Stromal cell of bone marrow (primary cell): ENCODE measurements at regions not wholly inside any gene's neighbourhood (a gene's known extent, or its start where the extent isn't known, plus 50 kb on each side); places are given as distances from the start of the nearest gene placed in this dataset.

Source experiments
- DNase-seq: peaks from one replicate; pipeline ENCODE4 v3.0.0-alpha.2; 2012; ENCODE audit warnings: low read depth

DNA sequence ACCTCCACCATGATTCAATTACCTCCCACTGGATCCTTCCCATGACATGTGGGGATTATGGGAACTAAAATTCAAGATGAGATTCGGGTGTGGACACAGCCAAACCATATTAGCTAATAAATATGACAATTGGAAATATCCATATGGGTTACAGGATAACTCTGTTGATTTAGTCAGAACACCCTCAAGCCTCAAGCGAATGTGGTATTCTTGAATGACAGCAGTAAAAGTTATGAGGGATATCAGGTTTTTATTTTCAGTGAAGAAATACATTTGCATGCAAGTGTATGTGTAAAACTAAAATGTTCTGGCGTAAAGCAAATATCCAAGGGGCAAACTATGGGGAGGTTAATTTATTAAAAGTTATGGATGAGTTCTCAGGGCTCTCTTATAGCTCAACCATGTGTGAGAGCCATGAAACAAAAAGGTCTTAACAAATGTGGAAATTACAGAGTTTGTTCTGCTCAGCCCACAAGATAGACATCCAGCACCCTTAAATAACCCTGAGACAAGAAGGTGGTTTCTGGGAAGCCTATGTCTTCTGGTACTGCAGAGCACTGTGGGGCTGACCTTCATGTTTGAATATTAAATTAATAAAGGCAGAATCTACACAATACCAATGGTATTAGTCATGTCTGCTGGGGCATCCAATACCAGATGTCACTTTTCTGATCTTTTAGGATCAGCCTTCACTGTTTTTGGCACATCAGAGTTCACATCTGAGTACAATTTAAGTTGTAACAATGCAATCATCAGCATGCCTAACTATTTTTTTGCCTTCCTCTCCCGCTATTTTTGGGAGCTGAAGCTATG is 370.5 kb upstream of the RSPO3 start:
- DNase-seq: no peak

DNA sequence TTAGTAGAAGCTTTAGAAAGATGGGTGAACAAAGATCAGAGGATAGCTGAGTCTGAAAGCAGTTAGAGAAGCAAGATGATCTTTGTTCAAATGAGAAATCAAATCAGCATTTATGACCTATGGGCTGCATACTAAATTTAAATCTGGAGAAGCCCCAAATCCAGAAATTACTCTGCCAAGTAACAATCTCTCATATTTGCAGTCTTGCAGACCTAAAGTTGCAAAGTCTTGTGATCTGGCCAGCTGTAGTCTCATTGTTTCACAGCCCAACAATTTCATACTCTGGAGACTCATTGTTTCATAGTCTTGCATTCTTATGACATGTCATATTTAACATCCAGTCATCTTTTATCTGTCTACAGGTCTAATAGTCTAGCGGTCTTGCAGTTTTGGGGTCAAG is 364.9 kb upstream of the RSPO3 start:
- no peak for DNase-seq

DNA sequence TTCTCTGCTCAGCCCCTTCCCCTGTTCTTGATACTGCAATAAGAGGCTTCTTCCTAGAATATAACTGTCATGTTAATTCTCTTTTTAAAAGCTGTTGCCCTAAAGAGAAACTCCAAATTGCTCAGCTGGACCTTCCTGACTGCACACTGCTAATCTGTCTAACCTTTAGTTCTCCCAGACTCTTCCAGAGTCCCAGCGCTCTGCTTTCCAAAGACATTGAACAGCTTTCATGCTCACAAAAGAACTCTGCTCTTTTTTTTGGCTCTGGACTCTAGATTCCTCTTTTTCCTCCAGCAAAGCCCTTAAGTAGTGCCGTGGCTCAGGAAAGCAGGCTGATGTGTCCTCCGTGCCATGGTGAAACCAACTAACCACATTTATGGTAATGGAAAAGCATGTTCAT is 356.6 kb upstream of the RSPO3 start:
- no peak for DNase-seq

DNA sequence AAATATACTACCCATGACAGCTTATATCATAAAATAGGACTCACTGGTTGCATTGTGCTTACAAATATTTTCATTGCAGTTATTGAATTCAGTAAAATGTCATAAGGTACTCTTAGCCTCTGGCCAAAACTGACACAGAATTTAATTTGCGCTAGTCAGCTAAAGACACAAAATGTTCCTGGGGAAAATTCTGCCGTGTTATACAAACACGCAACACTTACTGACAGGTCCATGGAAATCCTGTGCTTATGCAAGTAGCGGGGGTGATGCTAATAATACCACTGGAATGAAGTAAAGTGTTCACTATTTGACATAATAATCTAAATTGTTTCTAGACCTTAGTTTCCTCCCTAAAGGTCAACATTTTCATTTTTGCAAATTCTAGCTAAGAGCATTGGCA is 354.4 kb upstream of the RSPO3 start:
- DNase-seq: no peak

DNA sequence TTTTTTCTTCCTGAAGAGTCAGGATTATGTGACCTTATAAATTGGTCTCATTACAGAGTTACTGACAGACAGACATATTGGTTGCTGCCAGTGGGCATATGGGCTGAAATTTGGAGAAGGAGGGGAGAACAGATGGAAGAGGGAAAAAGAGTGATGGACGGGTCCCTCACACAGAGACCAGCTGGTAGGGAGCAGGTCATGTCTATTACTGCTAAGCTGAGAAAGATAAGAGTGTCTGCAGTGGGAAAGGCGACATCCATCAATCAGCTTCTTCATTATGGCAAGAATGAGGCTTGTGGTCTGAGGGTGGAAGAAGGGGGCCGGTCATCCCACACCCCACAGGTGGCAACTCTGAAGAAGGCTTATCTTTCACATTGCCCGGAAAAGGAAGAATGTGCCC is 353.8 kb upstream of the RSPO3 start:
- DNase-seq: no peak

DNA sequence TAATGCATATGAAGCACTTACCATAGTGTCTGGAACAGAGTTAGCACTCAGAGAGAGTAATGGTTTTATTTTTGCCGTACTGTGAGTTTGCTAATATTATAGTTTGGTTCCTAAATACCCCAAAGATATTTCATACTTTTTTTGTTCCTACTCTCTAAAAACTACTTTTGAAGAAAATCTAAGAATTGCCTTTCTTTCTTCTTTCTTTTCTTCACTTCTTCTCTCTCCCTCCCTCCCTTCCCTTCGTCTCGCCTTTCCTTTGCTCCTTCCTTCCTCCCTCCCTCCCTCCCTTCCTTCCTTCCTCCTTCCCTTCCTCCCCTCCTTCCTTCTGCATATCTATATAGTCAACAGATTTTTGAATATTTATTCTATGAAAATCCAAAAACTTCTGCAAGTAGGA is 351.7 kb upstream of the RSPO3 start:
- DNase-seq: no peak

DNA sequence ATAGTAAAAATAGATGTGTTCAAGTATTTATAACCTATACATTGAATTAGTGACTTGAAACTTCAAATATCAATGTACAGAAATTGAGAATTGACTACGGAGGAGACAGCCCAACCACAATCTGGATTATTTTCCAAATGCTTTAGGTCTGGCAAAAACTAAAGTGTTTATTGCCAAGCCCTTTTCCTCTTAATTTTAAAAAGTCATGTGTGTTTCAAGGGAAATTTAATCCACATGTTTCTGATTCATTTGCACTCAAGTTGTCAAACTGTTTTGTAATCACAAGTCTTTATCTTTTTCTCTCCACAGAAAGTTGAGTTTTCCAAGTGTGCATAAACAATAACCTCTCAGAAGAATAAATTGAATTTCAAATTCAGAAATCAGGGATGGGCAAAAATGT is 350.8 kb upstream of the RSPO3 start:
- no peak for DNase-seq

DNA sequence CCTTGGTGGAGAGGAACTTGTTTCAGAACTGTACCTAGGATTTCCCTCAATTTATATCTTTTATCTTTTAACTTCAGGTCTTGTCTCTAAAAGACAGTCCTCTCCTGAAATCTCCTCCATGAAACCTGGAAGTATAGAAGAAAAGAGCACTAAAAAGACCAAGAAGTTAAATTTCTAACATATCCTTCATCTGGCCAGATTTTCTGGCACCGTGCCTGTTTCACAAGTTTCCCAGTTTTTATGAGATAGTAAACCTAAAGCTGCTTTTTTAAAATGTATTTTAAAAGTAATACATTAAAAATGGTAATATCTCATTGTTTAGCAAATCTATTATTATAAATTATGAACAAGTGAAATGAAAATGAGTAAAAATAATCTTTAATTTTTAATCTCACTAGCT is 348.3 kb upstream of the RSPO3 start:
- DNase-seq: no peak

DNA sequence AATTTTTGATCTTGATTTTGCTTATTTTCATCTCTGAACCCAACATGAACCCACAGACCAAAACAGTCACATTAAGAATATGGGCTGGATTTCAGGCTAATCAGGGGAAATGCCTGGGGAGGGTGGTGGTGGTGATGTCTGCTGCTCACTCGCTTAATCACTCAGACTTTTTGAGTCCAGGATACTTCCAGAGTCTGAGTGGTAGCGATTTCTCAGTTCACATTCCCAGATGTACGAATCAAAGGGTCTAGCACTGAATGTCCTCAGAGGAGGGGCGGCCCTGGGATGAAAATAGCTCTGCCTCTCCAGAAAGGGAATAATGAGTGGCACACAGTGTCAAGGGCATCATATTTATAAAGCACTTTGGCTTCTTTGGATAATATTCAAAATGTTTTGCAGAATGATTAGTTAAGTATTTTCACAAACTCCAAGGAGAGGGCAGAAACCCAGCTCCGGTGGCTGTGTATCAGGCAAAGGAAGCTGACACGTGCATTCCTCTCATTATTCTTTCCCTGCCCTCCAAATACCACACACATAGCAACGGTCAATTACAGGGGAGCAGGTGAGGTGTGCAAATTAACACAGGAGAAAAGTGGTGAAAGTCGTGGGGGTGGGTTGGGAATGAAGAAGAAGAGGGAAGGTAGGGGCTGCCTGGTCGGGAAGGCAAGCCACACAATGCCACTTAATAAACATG is 345.2 kb upstream of the RSPO3 start:
- no peak for DNase-seq

DNA sequence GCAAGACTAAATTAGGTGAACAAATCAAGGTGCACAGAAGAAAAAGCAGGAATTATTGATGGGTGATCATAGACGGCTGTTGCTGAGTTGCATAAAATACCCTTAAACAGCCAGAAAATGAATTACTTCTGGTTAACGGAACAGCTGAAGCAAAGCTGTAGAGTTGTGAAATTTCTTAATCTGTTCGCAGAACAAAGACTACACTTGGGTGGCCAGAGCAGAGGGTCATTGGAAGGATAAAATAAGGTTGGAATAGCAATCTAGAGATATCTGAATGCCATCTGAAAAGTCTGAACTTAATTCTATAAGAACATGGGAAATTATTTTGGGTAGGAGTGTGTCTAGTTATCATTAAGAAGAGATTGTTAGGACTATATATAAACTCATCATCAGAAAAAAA is 339.1 kb upstream of the RSPO3 start:
- no peak for DNase-seq

DNA sequence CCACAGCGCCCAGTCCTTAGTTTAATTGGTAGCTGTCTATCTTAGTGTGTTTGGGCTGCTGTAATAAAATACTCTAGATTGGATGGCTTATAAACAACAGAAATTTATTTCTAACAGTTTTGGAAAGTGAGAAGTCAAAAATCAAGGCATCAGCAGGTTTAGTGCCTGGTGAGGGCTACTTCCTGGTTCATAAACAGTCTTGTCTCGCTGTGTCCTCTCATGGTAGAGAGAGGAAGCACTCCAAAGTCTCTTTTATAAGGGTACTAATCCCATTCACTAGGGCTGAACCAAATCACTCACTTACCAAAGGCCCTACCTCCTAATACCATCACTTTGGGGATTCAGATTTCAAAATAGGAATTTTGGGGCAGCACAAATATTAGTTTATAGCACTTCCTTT is 336.9 kb upstream of the RSPO3 start:
- DNase-seq: no peak

DNA sequence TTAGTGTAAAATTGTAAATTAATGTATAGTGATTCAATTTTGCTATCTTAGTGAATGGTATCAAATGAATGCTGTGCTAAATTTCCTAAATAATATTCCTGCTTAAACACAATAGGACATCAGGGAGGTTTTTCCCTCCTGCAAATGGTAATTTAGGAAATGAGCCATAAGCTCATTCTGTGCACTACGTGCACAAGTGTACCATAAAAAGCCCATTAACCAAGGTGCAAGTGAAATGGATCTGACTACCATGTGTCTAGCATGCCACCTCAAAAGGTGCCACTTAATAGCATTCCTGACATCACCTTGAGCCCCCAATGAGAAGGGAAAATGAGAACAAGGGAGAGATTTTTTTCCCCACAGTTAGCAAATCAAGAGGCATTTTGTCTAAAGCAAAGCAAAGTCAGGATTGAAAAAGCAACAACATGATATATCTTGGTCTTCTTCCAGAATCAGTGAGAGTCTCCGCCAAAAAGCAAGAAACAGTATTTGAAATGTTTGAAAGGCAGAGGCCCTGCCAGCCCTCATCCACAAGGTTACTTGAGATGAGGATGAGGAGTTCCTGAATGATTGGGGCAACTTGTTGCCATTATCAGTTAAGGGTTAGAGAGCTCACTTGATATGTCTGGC is 334.2 kb upstream of the RSPO3 start:
- DNase-seq: no peak

DNA sequence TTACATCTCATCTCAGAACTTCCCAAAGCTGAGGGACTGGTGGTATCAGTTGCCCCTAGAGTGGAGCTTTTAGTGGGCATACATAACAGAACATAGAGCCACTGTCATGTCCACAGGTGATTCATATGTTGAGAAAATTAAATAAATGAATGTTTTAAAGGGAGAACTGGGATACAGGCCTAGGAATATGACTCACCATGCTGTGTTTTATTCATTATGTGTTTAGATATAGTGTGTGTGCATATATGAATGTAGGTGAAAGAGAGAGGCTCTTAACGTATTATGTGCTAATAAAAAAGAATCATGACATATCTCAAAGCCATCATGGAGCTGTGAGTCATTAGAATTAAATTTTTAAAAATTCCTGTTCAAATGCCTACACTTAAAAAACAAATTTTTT is 332.2 kb upstream of the RSPO3 start:
- no peak for DNase-seq

DNA sequence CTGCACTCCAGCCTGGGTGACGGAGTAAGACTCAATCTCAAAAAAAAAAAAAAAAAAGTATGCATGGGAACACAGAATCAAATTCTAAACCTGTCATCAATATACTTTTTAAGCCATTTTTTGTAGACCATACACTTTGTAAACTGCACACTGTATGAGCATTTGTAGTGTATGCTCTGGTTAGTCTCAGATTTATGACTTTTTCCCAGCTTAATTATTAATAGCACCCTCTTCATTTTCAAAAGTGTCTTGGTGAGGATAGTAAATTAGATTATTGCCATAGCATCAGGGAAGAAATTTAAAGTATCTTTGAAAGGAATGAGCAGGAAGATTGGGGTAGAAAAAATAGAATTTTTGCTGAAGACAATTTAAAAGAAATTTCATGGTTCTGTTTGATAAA is 330.8 kb upstream of the RSPO3 start:
- DNase-seq: no peak

DNA sequence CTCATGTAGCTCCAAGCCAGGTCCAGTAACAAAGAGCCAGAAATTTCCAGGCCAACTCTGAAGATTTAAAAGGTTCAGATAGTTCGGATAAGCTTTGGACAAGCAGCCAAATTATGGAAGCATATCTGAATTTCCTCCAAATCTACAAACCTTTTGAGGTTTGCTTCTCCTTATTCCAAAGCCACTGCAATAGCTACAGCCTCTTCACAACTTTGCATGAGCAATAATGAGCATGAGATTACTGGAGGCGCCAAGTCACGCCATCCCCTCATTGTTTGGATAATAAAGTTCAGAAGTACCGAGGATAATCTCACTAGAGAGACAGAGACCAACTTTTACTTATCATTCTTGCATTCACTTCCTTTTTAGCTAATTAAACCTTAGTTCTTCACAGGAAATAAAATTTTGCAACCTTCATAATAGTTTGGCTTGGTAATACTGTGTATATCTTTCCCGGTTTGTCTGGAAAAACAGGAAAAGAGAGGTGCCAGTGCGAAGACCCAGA is 329.6 kb upstream of the RSPO3 start:
- DNase-seq: no peak

DNA sequence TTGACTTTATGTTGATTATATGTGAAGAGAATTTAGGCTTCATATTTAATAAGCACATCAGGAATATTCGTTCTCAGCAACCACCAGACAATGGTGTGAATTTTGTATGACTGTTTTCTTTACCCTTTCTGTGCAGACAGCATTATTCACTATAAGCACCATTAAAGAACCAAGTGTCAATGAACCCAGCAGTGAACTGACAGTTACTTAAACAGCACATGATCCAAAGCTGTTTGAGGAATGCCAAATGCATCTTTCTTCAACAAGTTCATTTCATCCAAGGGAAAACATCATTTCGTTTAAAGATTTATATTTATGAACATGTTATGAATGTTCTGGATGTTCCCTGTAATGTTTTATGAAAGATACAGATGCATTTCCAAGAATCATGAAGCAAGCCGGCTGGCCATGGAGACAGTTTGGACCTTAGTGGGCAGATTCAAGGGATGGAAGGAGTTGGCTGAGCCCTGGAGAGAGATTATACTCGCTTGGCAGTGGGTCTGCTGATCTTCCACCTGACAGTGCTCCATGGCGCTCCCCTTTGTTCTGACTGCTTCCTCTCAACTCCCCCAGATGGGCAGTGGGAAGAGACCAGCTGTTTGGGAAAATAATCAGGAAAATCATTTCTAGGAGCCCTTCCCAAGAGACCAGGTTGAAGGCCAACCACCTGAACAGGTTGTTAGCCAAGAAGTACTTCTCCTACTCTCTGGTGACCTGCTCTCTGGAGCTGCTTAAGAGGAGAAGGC is 326.0 kb upstream of the RSPO3 start:
- DNase-seq: no peak

DNA sequence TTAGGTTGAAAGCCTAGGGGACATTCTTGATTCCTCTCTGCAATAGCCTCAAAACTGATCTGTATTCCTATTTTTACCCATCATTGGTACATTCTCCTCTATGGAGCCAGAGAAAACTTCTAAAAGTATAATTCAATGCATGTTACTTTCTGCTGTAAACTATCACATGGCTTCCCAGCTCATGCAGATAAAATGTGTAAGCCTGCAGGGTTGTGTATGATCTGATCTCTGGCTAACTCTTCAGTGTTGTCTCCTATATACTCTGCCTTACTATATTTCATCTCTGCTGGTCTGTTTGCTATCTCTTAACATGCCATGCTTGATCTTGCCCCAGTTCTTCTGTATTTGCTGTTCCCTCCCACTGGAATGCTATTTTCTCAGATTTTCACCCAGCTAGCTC is 323.3 kb upstream of the RSPO3 start:
- no peak for DNase-seq

DNA sequence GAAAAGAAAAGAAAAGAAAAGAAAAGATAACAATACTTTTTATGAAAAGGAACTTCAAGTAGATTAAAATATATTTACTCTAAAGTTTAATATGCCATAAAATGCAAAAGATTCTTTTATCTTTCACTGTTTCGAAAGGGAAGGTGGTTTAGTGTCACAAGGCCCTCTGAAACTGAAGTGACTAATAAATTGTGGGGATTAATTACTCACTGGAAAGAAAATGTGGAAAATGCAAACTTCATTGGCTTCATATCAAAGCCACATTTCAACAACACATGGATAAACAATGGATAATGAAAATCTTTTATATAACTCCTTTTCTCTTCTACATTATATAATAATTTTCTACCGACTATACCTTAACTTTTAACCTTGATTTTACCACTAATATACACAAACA is 320.5 kb upstream of the RSPO3 start:
- no peak for DNase-seq

DNA sequence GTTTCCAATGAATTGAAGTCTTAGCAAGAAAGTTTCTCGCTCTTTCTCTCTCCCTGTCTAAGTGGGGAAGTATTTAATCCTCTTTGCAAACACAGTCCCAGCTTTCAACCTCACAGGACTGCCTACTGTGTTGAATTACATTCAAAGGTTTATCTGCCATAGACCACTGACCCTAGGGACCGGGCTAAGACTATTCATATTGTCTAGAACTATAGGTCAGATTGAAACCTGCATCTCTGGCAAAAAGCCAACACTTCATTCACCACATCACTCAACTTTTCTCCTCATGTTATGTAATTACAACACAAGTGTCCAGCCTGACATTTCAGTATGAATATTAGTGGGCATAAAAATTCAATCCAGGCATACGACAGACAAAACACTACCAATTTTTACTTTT is 314.7 kb upstream of the RSPO3 start:
- DNase-seq: no peak

DNA sequence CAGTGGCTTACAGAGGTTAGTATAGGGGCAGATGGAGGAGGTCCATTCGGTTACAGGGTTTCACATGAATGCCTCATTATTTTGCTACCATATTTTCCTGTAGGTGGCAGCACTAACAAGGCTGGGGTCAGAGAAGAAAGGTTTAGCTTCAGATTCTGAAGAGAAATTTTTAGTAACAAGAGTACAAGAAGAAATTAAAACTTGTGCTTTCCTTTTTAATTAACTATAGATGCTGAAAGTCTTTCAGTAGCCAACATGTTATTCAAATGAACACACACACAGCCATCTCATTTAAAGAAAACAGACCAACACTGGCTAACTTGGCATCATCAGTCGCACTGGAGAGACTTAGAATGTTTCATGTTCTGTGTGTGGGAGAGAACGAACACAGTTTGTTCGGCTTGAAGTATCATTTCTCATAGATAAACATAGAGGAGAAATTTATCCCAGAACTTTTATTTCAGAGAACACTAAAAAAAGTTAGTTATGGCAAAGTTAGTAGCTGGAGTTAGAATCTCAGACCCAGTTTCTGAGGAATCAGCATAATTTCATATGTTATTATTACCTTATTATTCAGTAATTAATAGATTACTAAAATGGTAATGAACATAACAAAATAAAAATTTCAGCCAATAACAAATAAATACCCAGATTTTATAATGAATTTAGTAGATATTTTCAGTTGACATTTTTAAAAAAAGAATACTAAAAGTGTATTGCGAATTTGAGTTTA is 314.0 kb upstream of the RSPO3 start:
- peak; percentile 46 for DNase-seq

DNA sequence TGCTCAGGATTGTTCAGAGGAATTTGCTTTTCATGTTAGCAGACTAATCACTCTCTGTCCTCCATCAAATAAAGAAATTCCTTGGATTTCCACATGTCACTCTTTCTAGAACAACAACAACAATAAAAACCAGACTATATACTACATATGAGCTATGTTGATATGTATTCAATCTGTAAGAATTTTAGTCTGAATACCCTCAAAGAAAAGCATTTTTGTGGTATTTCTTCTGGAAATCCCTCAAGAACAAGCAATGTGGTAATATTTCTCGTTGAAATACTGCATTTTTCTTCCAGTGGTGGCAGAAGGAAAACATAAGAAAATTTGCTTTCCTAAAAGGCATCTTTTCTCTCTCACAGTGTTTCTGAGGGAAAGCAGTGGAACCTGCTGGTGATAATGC is 312.6 kb upstream of the RSPO3 start:
- DNase-seq: no peak

DNA sequence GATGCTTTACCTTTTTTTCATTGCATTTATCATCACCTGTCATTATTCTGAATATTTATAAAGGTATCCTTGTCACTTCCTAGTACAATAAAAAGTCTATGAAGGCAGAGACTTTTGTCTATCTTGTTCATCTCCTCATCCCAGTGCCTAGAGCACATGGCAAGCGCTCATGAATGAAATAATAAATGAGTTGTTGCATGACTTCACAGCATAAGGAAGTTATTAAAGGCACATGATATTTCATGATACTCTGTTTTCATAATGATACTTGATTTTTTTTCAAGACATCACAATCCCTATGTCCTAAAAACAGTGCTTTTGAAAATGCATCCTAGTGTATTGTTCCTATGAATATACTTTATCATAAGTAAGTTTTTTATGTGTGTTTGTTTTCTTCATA is 310.6 kb upstream of the RSPO3 start:
- no peak for DNase-seq
